Left kidney (tissue), 1 donor: ENCODE measurements at regions not wholly inside any gene's neighbourhood (a gene's known extent, or its start where the extent isn't known, plus 50 kb on each side); places are given as distances from the start of the nearest gene placed in this dataset.
A peak's percentile ranks its signal among the peaks of the same experiment; 100 is the strongest.

Experiments
- DNase-seq: peaks from one replicate; pipeline ENCODE4 v3.0.0-alpha.2; 2013

DNA sequence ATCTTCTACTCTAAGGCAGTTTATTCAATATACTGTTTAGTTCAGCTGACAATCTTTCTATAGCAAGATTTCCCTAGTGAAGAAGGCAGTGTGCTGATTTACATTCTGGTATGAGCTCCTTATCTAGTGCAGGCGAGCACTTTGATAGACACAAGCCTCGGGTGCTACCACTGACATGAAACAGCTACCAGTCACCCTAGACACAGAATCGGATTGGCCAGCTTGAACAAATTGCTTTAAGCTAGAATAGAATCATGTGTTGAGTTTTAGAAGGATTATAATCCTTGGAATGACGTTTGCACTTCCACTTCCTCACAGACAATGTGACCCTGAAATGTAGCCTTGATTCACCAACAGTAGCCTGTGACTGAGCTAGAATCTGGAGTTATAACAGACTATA is 394.0 kb downstream of the EPHA4 start:
- no peak for DNase-seq

DNA sequence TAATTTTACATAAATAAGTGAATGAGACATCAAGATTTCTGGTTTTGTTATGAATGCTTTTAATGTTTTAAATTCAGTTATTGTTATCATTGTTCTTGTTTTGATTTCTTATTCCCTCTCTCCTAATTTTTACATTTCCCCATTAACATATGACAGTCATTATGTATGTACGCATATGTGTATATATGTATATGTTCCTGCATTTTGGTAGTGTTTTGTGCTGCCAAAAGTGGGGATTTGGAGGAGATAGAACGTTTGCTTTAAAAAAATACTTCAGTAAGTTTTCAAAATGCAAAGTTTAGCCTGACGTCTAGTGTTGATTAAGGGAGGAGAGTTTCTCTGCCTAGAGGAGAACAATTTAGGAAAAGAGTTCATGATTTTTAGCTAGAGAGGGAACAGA is 385.2 kb downstream of the EPHA4 start:
- no peak for DNase-seq

DNA sequence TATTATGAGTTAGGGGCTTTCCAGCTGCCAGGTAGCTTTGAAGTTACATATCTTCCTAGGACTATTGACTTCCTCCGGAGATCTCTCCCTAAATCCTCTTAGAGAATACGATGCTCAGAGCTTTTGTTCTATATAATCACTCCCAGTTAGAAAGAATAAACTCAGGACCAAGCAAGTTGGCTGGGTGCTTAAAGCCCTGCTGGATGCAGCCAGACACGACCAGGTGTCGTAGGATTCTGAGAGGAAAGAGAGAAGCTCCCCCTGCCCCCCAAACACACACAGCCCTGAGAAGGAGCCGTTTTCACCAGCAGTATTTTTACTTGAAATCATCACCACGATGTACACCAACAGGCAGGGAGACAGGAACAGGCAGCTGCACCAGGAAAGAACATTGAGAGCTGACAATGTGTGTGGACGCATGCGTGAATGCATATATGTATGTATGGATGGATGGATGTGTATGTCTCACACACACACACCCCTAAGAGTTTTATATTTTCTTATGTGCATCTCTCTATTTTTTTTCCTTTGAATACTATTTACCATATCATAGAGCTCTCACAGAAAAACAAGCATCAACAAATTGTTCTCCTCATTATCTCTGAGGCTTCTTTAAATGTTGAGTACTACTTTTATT is 382.6 kb downstream of the EPHA4 start:
- DNase-seq, result no peak

DNA sequence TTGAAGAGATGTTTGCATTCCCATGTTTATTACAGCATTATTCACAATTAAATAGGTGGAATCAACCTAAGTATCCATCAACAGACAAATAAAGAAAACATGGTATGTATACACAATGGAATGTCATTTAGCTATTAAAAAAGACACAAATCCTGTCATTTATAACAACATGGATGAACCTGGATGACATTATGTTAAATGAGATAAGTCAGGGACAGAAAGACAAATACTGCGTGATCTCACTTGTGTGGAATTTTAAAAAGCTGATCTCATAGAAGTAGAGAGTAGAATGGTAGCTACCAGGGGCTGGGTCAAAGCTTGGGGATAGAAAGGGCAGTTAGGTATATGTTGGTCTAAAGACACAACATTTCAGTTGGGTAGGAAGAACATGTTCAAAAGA is 376.3 kb downstream of the EPHA4 start:
- no peak for DNase-seq

DNA sequence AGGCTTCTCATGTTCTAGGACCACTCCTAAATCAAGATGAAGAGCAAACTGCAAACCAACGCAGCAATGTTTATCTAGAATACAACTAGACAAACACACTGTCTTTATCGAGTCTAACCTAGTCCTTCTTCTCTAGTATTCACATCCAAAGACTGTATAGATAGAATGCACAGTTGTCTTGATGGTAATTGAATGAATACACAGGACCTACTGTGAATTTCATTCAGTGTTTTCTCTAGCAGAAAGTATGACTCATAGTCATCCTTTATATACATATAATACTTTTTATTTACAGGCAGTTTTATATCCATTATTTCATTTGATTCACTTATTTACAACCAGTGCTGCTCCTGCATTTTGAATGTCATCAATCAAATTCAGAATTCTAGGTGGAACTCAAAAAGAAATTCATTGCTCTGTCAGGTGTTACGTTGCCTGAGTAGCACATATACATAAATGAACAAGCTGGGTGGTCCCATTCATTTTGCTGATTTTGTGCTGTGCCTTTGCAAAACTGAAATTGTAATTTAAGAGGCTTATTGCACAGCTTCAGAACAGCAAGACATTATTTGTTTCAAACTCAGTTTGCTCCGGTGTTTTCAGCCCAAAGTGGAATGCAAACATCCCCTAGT is 374.8 kb downstream of the EPHA4 start:
- no peak for DNase-seq

DNA sequence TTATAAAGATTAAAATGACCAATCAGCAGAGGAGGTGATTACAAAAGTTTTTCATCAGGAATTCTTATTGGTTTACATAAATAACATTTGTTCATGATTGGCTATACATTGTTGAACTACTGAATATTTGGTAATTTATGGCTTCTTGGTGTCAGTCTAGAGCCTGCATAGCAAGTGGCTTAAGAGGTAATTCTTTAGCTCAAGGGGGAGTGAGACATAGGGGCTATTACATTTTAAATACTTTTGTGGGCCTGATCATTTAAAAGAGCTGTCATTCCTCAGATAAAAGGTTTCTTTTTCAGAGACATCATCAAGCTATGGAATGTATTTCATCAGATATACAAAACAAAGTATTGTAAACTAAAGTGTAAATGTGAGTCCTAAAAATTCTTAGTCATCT is 373.8 kb downstream of the EPHA4 start:
- no peak for DNase-seq

DNA sequence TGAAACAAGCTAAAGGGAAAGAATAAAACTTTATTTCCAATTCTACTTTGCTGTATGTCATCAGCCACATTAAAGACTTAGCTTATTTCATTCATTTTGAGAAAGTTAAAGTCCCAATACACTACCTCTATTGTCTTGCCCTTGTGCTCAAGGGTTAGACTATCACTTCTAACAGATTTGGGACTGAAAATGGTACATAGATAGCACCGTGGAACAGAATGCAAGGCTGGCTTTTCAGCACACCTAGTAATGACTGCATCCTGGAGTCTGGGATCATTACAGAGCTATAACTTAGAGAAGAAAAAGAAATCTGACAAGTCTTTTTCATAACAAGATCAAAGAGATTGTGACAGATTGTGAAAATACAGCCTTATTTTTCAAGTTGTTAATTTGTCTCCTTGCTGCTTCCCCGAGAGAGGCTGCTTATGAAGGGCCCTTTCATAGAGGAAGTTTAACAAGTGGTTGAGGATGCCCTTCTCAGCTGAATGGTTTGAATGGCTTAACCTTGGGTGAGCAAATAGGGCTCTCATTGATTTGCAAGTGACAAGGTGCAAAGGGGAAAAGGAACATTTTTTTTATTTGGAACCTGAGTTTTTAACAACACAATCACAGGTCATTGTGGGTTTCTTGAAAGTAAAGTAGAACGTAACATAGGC is 371.8 kb downstream of the EPHA4 start:
- DNase-seq, result no peak

DNA sequence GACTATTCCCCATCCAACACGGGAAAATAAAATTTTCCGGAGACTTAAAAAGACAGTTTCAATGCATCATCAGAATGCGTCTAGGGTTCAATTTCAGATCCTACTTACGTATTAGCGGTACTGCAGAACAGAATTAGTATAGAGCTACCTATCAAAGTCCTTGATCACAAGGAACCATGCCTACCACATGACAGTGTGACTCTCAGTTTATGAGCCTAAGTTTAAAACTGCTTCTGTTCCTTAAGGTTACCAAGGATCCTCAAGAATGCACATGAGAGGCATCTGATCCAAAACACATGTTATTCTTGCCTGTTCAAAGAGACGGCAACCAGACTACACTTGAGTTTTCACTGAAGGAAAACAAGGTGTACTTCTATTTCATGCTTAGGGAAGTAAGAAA is 369.7 kb downstream of the EPHA4 start:
- DNase-seq, result no peak

DNA sequence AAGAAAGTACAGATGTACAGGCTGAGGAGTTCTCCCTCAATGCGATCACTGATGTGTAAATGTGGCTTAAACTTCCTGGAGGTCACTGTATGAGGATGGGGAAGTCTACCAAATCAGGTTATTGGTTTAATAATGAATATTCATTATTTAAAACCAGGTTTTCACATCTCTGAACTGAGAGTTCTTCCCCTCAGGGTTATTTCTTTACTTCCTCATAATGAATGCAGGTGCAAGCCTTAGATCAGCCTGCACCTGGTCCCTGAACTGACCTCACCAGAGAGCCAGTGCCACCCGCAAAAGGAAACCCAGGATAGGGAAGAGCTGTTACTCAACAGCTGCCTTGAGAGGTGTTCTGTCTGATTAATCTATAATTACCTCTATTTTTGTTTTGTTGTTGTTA is 369.0 kb downstream of the EPHA4 start:
- DNase-seq, result no peak

DNA sequence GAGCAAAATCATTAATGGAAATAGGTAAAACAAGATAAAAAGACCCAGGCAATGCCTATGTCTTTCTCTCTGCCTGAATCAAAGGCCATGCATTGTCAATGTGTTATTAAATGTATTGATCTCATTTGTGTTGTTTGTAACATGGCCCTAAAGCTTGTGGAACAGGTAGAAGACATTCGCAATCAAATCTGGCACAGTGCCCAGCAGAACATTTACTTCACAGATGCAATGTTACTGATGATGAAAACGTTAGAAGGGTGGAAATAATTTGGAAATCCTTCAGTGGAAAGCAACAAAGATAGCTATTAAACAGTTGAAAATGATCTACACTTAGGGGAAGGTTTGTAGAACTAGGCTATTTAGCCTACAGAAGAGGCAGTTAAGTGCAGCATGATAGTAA is 368.2 kb downstream of the EPHA4 start:
- no peak for DNase-seq

DNA sequence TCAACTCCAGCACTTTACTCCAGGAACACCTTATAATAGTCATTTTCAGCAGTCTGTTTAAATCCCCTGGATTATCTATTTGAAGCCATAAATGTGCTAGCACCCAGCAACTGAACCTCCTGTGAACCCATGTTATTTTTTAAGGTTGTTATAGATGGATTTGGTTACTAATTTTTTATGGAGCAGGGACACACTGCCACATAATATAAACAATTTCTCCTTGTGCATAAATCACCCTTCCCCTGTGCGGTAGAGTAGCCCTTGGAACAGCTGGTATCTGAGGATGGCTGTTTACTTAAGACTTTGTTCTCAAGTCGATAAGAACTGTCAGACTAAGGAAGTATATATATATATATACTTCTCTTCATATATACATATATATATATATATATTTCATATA is 367.4 kb downstream of the EPHA4 start:
- no peak for DNase-seq

DNA sequence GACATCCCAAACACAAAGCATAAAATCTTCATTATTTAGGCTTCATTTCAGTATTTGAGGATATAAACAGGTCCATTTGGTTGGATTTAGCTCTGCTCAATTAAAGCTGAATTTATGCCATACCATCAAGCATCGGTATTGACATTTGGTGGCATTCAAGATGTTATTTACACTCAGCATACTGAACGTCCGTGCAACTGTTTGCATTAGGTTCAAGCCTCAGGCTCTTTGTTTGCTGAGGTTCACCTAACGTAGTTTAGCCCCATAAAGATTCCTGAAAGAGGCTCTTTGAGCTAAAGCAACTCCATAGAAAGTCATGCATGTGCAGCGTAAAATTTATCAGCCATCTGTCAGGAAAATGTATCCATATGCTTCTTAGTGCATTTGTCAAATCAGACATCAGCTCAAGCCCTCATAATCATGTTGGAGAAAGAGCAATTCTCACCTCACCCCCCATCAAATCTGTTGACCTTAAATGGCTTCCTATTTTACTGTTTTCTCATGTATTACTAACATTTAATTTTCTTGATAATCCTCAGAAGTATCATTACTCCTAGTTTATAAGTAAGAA is 366.9 kb downstream of the EPHA4 start:
- no peak for DNase-seq

DNA sequence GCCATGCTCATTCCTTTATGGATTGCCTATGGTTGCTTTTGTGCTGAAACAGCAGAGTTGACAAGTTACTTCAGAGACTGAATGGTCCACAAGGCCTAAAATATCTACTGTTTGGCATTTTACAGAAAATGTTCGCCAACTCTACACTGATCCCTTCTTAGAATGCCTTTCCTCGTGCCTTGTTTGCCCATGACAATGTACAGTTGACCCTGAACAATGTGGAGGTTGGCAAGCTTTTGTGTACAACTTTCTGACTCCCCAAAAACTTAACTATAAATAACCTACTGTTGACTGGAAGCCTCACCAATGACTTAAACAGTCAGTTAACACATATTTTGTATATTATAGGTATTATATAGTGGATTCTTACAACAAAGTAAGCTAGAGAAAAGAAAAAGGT is 361.4 kb downstream of the EPHA4 start:
- no peak for DNase-seq

DNA sequence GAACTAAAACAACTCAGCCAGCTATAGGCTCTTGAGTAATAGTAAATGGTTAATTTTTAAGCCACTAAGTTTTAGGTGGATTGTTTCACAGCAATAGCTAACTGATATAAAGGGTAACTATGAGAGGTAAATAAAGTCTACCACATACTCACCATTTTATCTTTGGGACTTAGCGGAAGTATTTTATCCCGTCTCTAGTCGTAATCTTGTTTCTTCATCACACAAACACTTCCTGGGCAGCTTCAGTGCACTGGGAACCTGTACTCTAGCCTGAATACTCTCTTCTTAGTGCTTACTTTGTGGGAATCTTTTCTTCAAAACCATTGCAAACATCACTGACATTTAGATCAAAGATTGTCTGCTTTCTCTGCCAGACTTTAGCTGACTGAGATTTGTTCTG is 360.5 kb downstream of the EPHA4 start:
- no peak for DNase-seq

DNA sequence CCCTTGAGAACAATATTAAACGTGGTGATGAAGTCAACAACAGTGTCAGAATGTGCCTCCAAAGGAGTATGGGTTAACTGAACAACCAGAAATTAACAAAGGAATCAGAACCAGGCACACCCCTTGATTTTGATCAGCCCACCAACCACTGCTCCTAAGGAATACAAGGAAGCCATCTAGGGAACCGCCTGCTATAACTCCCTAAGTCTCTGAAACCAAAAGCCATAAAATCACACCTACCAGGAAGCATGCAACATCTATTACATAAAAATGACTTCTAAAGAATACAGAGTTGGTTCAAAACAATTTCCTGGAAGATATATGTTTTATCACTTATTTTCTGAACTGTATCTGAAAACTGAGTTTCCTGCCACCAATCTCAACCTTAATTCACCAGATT is 360.0 kb downstream of the EPHA4 start:
- DNase-seq, result no peak

DNA sequence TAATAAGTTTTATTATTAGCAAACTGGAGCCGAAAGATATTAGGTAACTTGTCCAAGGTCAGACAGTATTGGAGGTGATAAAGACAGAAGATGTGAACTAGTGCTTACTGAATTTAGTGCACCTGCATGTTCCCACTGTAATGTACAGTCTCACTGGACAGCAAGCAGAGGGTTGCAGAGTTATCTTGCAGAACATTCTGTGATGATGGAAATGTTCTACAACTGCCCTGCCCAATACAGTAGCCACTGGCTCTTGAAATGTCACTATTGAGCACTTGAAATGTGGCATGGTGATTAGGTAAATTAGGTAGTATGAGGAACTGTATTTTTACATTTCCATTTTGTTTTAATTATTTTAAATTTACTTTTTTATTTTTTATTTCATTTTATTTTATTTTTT is 356.6 kb downstream of the EPHA4 start:
- DNase-seq, result no peak

DNA sequence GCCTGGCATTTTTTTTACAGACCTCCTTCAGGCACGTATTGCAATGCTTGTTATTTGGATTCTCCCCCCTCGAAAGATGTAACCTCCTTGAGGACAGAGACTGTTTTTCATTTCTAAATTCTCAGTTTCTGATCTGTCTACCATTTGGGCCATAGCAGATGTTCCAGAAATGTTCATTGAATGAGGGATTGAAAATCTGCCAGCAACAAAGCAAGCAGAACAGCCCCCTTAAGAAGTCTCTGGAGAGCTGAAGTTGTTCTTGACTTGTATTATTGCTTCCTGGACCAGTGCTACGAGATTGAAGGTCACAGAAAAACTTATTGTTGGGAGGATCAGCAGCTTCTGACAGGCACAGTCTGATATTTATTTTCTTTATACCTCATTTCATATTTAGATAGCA is 355.5 kb downstream of the EPHA4 start:
- no peak for DNase-seq

DNA sequence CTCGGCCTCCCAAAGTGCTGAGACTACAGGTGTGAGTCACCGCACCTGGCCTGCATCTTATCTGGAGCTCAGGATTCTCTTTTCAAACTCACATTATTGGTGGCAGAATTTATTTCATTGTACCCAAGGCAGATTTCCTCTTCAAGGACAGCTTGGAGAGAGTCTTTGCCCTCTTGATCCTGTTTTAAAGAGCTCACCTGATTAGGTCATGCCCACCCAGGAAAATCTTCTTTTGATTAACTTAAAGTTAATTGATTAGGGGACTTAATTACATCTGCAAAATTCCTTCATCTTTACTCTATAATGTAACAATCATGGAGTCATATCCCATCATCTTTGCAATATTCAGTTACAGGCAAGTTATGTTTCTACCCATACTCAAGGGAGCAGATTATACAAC is 346.4 kb downstream of the EPHA4 start:
- DNase-seq, result no peak

DNA sequence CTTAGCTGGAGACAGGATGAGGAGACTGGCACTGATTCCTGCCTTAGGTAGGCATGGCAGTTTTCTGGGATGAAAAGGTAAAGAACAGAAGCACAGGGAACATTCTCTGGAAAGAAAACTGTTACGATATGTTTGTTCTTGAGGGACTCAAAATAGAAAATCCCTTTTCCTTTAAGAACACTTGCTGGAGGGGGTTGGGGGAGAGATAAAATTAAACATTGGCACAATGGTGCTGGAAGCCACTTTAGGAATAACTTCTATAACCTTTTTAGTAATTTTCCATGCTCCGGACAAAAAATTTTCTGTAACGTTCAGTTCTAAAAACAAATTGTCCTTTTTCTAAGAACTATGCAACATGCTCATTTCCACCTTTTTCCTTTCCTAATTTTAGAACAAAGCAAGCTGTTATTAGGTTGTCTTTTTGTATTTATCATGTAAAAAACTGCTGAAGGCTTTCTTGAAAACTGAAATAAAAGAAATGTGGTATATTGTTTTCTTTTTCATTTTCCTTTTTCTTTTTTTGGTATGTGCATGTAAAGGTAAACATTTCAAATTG is 343.8 kb downstream of the EPHA4 start:
- DNase-seq, result no peak

DNA sequence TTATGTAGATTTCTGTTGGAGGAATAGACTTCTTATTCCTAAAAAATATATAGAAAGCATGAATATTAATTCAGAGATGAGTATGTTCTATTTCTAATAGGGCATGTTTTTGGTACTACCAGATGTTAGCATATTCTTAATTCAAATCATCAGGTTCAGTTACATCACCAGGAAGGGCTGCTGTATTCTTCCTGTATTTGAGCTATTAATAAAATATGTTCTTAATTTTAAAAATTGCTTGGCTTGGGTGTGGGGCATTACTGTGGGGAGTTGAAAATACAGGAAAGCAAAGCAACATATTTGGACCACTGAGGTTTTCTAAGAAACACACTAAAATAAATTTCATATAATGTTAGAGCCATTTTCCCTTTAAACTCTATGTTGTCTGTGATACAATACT is 343.0 kb downstream of the EPHA4 start:
- no peak for DNase-seq

DNA sequence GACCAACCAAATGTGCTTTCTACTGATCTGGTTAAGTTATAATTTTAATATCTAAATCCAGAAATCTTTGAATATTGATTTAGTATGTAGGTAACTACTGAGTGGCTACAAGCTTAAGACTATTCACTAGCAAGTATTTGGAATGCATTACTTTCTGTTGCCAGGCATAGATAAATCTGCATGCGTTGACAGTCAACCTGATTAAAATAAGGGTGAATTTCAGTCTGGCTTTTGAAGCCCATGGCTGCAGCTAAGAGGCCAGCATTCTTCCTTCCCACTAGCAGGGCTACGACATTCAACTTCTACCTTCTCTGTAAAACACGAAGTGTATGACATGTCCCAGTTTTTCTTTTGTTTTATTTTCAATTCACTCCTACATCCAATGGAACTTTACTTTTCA is 340.6 kb downstream of the EPHA4 start:
- DNase-seq, result no peak

DNA sequence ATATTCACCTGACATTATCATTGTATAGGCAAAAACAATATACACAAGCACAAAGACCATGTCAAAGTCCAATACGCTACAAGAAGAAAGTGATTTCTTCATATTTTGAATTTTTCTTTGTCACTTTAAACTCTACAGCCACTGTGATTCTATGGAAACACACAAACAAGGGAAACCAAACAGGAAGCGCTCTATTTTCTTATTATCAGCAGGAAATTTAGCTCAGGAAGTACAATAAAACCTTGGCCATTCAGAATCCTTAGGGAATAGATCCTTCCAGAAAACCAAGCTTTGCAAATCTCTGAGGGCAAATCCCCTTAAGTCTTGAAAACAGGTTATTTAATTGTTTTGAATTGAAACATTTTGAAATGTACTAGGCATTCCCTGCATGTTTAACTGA is 336.2 kb downstream of the EPHA4 start:
- peak; percentile 32 for DNase-seq

DNA sequence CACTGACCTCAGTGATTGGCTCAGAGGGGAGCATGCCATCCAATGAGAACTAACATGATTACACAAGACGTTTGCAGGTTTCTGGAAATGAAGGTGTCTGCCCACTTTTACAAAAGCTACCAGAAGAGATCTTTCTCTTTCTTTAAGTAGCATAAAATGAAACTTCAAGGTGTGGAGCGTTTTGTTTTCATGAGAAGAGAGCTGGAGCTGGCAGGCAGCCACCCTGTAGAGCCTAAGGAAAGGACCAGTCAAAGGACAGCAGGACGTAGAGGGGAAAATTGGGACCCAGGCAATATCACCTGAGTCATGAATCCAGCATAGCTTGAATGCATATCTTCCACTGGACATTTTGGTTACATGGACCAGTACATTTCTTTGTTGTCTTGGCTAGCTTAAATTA is 331.0 kb downstream of the EPHA4 start:
- no peak for DNase-seq
